Superior temporal gyrus (tissue), 1 donor: ENCODE measurements at regions not wholly inside any gene's neighbourhood (a gene's known extent, or its start where the extent isn't known, plus 50 kb on each side); places are given as distances from the start of the nearest gene placed in this dataset.
"Not testable (repeated sequence)": the region's sequence is repeated elsewhere in the genome, so short reads cannot be mapped to it uniquely, and the experiment has no call there.

Experiments used
- DNase-seq: peaks from one replicate; pipeline ENCODE4 v3.0.0-alpha.2; 2016; ENCODE audit errors: extremely low spot score

DNA sequence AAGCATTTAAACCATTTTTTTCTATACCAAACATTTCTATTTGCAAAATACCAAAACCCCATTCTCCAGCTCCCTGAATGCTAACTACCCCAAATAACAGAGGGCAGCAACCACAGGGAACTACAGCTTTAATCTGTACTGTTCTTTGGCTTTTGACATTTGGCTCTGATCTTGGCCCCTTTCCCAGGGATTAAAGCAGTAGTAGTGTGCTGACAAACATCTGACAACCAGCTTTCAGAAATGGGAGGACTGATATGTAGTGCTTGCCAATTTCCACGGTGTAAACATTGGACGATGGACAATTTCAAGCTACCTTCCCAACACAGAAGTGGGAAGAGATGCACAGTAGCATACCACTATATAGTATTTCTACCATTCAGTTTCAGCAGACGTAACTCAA, 88.4 kb upstream of the TEAD1 start:
- DNase-seq: no peak

DNA sequence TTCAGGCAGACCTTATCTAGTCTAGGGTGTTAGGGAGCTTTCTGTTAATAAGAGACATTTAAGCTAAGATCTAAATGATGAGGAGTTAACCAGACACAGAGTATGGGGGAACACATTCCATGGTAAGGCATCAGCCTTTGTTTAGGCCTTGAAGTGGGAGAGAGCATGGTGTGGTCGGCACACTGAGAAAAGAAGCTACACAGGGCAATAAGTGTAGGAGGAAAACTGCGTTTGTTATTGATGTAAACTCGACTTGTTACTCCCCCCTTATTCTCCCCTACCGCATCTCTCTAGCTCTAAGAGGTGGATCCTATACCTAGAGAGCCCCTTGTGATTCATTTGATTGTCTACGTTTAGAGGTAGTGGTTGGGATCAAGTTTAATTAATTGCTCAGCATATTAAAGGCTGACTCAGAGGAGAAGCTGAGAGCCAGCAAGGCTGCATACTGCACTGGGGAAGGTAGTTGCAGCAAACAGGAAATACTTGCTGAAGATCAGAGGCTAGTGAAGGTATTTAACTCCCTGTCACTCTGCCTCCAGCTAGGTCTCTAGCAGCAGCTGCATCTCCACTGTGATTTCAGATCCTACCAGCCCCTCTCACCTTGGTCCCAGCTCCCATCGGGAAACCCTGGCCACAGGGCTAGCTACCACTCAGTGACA, 86.8 kb upstream of the TEAD1 start:
- DNase-seq: no peak

DNA sequence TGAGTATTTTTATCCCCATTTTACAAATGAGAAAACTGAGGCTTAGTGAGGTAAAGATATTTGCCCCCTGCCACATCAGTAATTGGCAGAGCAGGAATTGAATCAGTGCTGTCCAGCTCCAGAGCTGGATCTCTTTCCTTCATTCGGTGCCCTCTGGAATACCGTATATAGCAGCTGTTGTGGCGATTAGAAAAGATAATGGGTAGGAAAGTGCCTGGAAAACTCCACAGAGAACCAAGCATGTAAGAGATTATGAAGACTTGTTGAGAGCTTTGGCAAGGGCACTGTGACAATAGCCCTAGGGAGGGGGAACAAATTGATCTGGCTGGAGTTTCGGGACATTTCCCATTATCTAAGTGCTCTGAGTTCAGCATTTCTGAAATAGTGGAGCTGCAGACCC, 82.5 kb upstream of the TEAD1 start:
- no peak for DNase-seq

DNA sequence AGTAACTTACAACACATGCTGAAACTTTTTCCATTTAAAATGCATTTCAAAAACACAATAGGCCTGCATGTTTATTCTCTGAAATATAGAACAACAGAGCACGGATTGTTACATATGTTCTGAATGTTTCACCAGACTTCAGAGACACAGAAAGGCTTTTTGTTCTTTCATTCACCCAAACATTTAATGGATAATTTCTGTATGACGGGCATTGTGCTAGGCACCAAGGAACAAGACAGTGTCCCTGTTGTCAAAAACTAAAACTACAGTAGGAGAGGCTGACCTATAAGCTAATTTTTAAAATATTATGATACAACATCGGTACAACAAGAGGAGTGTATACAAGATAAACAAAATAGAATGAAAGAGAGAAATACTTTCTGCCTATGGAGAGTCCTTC, 81.9 kb upstream of the TEAD1 start:
- DNase-seq: peak; percentile 24

DNA sequence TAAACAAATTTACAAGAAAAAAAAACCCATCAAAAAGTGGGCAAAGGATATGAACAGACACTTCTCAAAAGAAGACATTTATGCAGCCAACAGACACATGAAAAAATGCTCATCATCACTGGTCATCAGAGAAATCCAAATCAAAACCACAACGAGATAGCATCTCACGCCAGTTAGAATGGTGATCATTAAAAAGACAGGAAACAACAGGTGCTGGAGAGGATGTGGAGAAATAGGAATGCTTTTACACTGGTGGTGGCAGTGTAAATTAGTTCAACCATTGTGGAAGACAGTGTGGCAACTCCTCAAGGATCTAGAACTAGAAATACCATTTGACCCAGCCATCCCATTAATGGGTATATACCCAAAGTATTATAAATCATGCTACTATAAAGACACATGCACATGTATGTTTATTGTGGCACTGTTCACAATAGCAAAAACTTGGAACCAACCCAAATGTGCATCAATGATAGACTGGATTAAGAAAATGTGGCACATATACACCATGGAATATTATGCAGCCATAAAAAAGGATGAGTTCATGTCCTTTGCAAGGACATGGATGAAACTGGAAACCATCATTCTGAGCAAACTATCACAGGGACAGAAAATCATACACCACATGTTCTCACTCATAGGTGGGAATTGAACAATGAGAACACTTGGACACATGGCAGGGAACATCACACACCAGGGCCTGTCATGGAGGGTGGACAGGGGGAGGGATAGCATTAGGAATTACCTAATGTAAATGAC, 79.0 kb upstream of the TEAD1 start:
- DNase-seq: not testable (repeated sequence)

DNA sequence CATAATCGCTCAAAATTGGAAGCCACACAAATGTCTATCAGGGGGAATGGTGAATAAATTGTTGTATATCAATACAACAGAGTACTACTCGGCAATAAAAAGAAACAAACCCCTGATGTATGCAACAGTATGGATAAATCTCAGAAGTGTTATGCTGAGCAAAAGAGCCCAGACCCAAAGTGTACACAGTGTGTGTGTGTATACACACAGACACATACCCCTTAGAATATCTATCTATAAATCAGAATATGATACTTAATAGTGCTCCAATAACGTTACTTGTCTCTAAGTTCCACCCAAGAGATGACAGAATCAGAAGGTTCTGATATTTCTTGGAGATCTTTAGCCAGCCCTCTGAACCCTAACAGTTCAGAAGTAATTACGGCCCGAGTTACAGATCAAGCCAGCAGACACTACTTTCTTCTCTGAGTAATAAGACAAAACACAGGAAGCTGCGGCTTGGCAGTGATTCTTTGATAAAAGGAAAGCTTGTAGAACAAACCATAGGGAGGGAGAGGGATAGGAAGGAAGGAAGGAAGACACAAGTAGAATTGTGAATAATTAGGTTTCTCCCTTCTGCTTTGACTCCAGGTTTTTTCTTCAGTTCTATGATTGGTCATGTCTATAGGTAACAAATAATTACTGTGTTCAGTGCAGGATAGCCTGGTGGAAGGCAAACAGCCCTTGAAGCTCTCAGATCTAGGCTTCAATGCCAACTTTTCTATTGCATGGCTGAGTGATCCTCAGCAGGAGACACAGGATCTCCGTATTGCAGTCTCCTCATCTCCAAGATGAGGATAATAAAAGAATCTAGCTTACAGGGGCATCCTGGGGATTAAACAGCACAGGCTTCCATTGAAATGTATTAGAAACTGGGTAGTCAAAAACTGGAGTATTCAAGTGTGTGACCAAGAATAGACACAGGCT, 75.6 kb upstream of the TEAD1 start:
- DNase-seq: no peak

DNA sequence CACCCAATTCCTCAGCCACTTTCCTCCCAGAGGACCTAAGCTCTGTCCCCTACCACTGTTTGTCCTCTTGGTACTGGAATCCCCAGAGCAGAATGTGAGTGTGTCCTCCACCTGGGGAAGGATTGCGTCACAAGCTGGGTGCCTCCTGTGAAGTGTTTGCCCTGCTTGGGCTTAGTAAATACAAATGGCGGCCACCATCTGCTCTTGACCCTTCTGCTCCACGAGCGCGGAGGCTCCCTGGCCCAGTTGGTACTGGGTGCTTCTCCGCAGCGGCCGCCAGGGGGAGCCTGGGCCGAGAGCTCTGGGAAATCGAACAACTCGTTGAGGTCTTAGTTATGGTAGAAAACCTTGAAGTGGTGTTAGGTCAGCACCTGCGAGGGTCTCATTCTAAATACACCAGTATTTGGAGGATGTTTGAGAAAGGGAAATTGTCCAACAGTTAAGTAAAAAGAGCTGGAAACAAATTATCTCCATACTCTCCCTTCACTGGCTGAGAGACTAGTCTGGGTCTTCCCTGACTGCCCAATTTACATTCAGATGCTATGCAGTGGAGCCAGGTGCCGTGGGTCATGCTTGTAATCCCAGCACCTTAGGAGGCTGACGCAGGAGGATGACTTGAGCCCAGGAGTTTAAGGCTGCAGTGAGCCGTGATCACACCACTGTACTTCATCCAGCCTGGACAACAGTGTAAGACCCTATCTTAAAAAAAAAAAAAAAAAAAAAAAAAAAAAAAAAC, 74.6 kb upstream of the TEAD1 start:
- peak; percentile 22 for DNase-seq

DNA sequence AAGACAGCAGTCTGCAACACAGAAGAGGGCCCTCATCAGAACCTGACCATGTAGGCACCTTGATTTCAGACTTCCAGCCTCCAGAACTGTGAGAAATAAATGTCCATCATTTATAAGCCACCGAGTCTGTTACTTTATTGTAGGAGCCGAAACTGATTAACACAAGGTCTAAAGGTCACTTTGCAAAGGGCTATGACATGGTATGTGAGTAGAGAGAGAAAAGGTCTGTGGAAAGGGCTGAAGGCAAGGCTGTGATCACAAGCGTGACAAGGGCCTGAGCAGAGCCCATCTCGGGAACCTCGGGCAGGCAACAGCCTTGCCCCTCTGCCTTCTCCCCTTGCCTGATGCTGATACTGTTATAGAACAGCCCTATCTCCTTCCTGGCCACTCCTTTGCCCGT, 73.4 kb upstream of the TEAD1 start:
- no peak for DNase-seq

DNA sequence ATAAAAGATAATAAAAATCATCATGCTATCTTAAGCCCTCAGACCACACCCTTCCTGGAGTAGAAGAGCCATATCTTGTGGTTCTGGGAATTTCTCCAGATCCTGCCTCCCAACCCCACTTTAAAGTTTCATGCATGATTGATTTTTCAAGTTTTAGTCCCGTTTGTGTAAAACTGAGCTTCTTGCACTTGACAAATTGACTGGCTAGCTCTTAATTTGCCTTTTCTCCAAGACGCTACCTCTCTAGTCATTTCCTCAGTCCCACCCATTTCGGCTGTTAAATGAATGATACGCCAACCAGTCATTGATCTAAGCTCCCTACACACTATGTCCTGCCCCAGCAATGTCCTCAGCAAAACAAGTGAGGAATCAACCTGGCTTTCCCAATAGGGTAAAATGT, 71.8 kb upstream of the TEAD1 start:
- no peak for DNase-seq

DNA sequence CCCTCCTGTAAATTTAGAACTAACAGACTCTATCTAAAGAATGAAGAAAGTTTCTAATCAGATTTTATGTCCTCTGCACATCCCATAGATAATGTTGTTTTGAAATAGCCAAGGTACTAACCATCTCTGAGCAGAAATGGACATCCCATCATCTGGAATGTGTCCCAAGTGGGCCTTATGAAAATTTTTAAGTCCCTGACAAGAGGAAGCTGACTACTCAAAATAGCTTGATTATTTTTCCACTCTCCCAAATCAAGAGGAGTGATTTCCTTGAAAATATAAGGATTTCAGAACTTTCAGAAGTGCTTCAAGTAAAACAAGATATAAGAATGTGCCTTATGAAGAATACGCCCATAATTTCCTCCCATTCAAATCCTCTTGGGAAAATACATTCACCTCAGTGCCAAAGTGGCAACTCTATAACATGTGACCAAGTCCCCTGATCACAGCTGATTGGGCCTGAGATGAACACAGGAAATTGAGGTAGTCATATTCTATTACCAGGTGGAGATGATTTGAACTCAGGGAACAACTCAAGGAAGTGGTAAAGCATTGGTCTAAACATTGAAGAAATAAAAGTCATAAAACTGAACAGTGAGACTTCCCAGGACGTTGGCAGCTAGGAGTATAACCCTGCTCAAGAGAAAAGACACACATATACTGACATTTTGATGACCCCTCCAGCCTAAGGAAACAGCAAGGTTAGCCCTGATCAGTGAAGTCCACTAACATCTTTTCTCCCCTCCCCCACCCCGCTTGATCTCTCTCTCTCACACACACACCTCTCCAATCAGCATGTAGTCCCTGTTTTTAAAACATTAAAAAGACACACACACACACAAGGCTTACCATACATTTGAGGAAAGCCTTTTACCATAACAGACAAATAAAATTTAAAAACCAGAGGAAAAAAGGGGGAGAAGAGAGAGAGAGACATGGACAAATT, 70.8 kb upstream of the TEAD1 start:
- no peak for DNase-seq

DNA sequence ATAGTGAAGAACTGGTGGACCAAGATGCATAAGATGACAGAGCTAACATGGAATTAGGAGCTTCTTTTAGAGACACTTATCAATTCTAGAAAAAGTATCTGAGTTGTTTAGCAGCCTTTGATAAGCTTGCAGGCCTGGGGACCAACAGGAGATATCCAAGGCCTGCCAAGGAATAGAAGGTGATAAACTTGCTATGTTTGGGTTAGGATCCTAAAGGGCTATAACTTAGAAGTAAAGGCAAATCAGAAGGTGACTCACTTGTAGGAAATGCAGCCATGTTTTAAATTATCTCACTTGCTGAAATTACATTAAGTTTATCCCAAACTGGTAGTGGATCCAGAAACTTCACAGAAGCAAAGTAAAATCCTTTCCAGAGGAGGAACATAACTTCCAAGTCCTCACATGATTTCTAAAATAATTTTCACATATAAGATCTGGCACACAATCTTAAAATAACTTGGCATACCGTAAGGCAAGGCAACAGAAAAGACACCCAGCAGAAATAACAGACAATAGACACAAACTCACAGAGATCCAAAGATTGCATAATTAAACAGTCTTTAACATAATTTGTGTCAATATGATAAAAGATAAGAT, 69.6 kb upstream of the TEAD1 start:
- DNase-seq: no peak

DNA sequence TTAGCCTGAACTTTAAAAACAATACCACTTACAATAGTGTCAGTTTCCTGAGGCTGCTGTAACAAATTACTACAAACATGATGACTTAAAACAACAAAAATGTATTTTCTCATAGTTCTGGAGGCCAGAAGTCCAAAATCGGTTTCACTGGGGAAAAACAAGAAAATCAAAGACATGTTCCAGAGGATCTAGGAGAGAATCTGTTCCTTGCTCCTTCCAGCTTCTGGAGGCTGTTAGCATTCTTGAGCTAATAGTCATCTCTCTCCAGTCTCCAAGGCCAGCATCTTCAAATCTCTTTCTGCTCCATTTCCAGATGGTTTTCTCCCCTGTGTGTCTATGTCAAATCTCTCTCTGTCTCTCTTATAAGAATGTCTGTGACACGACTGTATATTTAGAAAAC, 67.6 kb upstream of the TEAD1 start:
- DNase-seq: no peak

DNA sequence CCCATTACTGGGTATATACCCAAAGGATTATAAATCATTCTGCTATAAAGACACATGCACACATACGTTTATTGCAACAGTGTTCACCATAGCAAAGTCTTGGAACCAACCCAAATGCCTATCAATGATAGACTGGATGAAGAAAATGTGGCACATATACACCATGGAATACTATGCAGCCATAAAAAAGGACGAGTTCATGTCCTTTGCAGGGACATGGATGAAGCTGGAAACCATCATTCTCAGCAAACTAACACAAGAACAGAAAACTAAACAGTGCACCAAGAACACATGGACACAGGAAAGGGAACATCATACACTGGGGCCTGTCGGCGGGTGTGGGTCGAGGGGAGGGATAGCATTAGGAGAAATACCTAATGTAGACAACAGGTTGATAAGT, 65.5 kb upstream of the TEAD1 start:
- not testable (repeated sequence) for DNase-seq

DNA sequence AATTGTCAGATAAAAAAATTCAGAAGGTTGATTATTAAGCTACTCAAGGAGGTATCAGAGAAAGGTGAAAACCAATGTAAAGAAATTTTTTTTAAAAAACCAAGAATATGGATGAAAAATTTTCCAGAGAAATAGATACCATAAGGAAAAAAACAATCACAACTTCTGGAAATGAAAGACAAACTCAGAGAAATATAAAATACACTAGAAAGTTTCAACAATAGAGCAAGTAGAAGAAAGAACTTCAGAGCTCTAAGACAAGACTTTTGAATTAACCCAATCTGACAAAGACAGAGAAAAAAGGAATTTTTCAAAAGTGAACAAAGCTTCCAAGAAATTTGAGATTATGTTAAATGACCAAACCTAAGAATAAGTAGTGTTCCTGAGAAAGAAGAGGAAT, 62.9 kb upstream of the TEAD1 start:
- DNase-seq: no peak

DNA sequence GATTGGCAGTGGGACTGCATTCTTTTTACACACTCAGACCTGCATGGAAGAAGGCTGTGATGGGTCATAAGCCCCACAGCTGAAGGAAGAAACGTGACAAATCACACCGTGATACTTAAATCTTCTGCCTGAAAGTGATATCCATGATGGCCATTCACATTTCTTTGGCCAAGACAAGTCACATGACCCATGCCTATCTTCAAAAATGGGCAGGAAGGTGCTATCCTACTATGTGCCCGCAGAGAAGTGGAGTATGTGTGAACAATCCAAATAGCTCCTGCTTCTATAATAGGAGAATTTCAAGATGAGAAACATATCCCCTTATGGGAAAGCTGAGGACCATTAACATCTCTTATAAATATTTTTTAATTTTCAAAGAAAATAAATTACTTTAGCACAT, 56.6 kb upstream of the TEAD1 start:
- DNase-seq: no peak

DNA sequence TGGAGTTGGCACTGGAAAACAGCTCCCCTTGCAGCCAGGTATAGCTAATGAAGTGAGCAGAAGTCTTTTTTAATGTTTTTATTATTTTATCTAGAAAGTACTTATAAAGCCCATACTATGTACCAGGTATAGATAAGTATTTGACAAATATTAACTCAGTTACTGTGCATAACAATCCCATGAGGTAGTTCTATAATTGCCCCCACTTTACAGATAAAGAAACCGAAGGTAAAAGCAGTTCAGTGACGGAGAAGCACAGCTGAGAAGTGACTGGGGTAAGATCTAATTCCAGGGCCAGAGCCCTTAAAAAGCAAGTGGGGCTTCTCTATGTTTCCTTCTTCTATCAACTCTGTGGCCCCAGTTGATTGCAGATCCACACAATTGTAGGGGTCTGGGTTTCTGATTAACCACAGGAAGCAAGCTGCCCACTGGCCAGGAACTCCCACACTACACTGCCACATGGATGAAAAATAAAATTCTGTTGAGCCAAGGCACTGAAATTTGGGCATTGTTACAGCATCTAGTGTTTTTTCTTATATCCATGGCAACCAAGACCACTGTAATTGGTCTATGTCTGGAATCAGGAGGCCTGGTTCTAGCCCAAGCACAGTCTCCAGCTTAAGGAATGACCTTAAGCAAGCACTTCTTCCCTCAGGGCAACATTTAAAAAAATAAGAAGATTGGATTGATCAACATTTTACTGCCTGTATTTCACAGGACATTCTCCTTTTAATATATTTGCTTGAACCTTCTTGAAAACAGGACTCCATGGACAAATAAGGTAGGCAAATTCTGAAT, 55.3 kb upstream of the TEAD1 start:
- no peak for DNase-seq

DNA sequence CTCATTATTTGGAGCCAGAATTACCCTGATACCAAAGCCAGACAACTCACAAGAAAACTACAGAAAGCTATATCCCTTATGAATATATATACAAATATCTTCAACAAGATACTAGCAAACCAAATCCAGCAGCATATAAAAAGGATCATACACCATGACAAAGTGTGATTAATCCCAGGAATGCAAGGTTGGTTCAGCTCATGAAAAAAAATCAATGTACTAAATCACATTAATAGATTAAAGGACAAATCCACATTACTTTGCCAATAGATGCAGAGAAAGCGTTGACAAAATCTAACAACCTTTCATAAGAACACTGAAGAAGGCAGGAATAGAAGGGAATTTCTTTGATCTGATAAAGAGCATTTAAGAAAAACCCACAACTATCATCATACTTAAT, 50.4 kb upstream of the TEAD1 start:
- no peak for DNase-seq
